ENCODE measurements at regions not wholly inside any gene's neighbourhood (a gene's known extent, or its start where the extent isn't known, plus 50 kb on each side); places are given as distances from the start of the nearest gene placed in this dataset.

- no peak for DNase-seq
- H3K27me3 Mint-ChIP-seq (ENCODE audit: insufficient read depth, unreplicated experiment), result no peaks in the 10 kb centered on the region
- no peaks in the 10 kb centered on the region for H3K4me1 Mint-ChIP-seq (ENCODE audit: low read depth, unreplicated experiment)
- ChIA-PET CTCF (no interaction called here), POLR2A (no interaction called here)
- Histone ChIP-seq H3K4me1 (peaks cover 10% of the 10 kb centered on the region; the same call in 1 of the 2 replicates), H3K4me3 (ENCODE audit: low read depth, low read length) (no peak overlapping the region), H3K9me3 (no peaks in the 10 kb centered on the region), H3K36me3 (ENCODE audit: control insufficient read depth, insufficient read depth, low read length) (no peaks in the 10 kb centered on the region), H3K27me3 (replicated peaks; ENCODE audit: control insufficient read depth, insufficient read depth, low read length) (no peaks in the 10 kb centered on the region)
- no TSS peak for BruUV-seq (replicated peaks)
- H3K36me3 Mint-ChIP-seq (ENCODE audit: insufficient read depth, unreplicated experiment), result no peaks in the 10 kb centered on the region
- H3K4me3 Mint-ChIP-seq (ENCODE audit: unreplicated experiment), result no peak overlapping the region
- intact Hi-C loops (cut with micrococcal nuclease; ENCODE audit: unreplicated experiment), result loop anchor here (10.0 kb wide), 1 partner anchor 121 kb away; no protein-coding TSS in a partner anchor
- H3K9me3 Mint-ChIP-seq (ENCODE audit: unreplicated experiment), result no peaks in the 10 kb centered on the region
- TF ChIP-seq CTCF (IDR thresholded peaks at IDR 0.05; ENCODE audit: insufficient read depth in 1 of 2, low read depth in 1 of 2, low read length in 1 of 2, severe bottlenecking in 1 of 2, unreplicated experiment in 1 of 2), result no peak
- no peak overlapping the region for H3K27ac Mint-ChIP-seq (ENCODE audit: unreplicated experiment)
These were observed 171.2 kb upstream of the SLC14A2 start for GRCh38 chr18:45444040-45444439.

GRCh38 chr18:45447355-45448265, 167.7 kb upstream of the SLC14A2 start:
- BruUV-seq (replicated peaks), result no TSS peak
- H3K4me3 Mint-ChIP-seq (ENCODE audit: unreplicated experiment), result no peak overlapping the region
- H3K27ac Mint-ChIP-seq (ENCODE audit: unreplicated experiment), result no peak overlapping the region
- Histone ChIP-seq H3K36me3 (ENCODE audit: control insufficient read depth, insufficient read depth, low read length) (no peaks in the 10 kb centered on the region), H3K4me3 (ENCODE audit: low read depth, low read length) (no peak overlapping the region), H3K9me3 (no peaks in the 10 kb centered on the region), H3K27me3 (replicated peaks; ENCODE audit: control insufficient read depth, insufficient read depth, low read length) (no peaks in the 10 kb centered on the region), H3K4me1 (peaks cover 10% of the 10 kb centered on the region; the same call in 1 of the 2 replicates)
- DNase-seq, result no peak
- no peaks in the 10 kb centered on the region for H3K4me1 Mint-ChIP-seq (ENCODE audit: low read depth, unreplicated experiment)
- ChIA-PET CTCF (no interaction called here), POLR2A (no interaction called here)
- H3K27me3 Mint-ChIP-seq (ENCODE audit: insufficient read depth, unreplicated experiment), result no peaks in the 10 kb centered on the region
- no peaks in the 10 kb centered on the region for H3K9me3 Mint-ChIP-seq (ENCODE audit: unreplicated experiment)
- intact Hi-C loops (cut with micrococcal nuclease; ENCODE audit: unreplicated experiment), result loop anchor here (10.0 kb wide), 1 partner anchor 117 kb away; no protein-coding TSS in a partner anchor
- H3K36me3 Mint-ChIP-seq (ENCODE audit: insufficient read depth, unreplicated experiment), result no peaks in the 10 kb centered on the region
- TF ChIP-seq CTCF (IDR thresholded peaks at IDR 0.05; ENCODE audit: insufficient read depth in 1 of 2, low read depth in 1 of 2, low read length in 1 of 2, severe bottlenecking in 1 of 2, unreplicated experiment in 1 of 2), result no peak

- CTCF ChIA-PET, result no interaction called here
- Mint-ChIP-seq H3K27me3 (ENCODE audit: insufficient read depth, unreplicated experiment) (no peaks in the 10 kb centered on the region), H3K4me3 (ENCODE audit: unreplicated experiment) (no peak overlapping the region), H3K27ac (ENCODE audit: unreplicated experiment) (no peak overlapping the region), H3K36me3 (ENCODE audit: insufficient read depth, unreplicated experiment) (no peaks in the 10 kb centered on the region), H3K4me1 (ENCODE audit: low read depth, unreplicated experiment) (no peaks in the 10 kb centered on the region), H3K9me3 (ENCODE audit: unreplicated experiment) (no peaks in the 10 kb centered on the region)
- Histone ChIP-seq H3K36me3 (ENCODE audit: control insufficient read depth, insufficient read depth, low read length) (no peaks in the 10 kb centered on the region), H3K4me1 (peaks cover 10% of the 10 kb centered on the region; the same call in 1 of the 2 replicates), H3K27me3 (replicated peaks; ENCODE audit: control insufficient read depth, insufficient read depth, low read length) (no peaks in the 10 kb centered on the region), H3K4me3 (ENCODE audit: low read depth, low read length) (no peak overlapping the region), H3K9me3 (no peaks in the 10 kb centered on the region)
- DNase-seq, result no peak
- TF ChIP-seq CTCF (IDR thresholded peaks at IDR 0.05; ENCODE audit: insufficient read depth in 1 of 2, low read depth in 1 of 2, low read length in 1 of 2, severe bottlenecking in 1 of 2, unreplicated experiment in 1 of 2), result no peak
- POLR2A ChIA-PET, result no interaction called here
- intact Hi-C loops (cut with micrococcal nuclease; ENCODE audit: unreplicated experiment), result loop anchor here (10.0 kb wide), 1 partner anchor 116 kb away; no protein-coding TSS in a partner anchor
- no TSS peak for BruUV-seq (replicated peaks)
These were observed 166.4 kb upstream of the SLC14A2 start for GRCh38 chr18:45448871-45449270.

Measured in Caco-2 (cell line).